ENCODE measurements at regions not wholly inside any gene's neighbourhood (a gene's known extent, or its start where the extent isn't known, plus 50 kb on each side); places are given as distances from the start of the nearest gene placed in this dataset.
A peak's percentile ranks its signal among the peaks of the same experiment; 100 is the strongest.
"Not testable (repeated sequence)": the region's sequence is repeated elsewhere in the genome, so short reads cannot be mapped to it uniquely, and the experiment has no call there.

DNA sequence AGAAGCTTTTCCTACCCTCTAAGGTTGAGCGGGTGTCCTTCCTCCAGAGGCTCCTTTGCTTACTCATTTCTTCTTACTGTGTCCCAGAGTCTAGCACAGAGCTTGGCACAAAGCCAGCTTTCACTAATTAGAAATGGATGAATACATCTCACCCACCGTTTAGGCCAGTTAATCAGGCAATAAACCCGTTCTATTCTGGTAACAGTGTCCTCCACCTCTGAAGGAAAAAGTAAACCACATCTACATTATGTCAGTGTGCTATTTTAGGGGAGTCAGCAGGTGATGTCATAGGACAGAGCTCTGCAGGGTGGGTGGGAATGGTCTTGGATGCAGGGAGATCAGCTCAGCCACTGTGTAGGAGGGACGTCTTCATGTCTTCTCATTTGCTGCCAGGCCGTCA, 109.2 kb downstream of the OSTF1 start:
- DNase-seq (ENCODE audit: extremely low read depth, insufficient read length), result no peak
- Histone ChIP-seq H3K36me3 (ENCODE audit: control insufficient read depth, insufficient read depth, low read length) (no peaks in the 10 kb centered on the region), H3K27me3 (replicated peaks; ENCODE audit: control insufficient read depth, insufficient read depth, low read length) (no peaks in the 10 kb centered on the region), H3K4me3 (replicated peaks; ENCODE audit: low read depth, low read length) (no peak overlapping the region)
- TF ChIP-seq, protein P1, sequence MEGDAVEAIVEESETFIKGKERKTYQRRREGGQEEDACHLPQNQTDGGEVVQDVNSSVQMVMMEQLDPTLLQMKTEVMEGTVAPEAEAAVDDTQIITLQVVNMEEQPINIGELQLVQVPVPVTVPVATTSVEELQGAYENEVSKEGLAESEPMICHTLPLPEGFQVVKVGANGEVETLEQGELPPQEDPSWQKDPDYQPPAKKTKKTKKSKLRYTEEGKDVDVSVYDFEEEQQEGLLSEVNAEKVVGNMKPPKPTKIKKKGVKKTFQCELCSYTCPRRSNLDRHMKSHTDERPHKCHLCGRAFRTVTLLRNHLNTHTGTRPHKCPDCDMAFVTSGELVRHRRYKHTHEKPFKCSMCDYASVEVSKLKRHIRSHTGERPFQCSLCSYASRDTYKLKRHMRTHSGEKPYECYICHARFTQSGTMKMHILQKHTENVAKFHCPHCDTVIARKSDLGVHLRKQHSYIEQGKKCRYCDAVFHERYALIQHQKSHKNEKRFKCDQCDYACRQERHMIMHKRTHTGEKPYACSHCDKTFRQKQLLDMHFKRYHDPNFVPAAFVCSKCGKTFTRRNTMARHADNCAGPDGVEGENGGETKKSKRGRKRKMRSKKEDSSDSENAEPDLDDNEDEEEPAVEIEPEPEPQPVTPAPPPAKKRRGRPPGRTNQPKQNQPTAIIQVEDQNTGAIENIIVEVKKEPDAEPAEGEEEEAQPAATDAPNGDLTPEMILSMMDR (IDR thresholded peaks at IDR 0.05; ENCODE audit: insufficient read depth, low read length, poor library complexity, severe bottlenecking), result no peak

DNA sequence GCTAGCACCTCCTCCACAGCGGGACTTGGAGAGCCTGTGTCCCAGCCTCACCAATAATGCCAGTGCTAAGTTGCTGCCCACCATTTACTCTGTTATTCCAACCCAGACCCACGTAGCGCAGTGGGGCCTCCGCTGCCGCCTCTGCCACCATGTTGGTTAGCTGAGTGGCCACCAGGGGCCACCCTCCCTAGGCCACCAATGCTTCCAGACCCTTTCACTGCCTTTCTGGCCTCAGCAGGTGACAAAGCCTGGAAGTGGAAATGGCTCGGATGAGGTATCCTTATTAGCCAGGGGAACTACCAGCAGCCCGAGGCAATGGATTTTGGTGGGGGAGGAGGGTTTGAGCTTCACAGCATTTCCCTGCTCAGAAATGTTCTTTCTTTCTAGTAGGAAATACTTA, 110.1 kb downstream of the OSTF1 start:
- Histone ChIP-seq H3K36me3 (ENCODE audit: control insufficient read depth, insufficient read depth, low read length) (no peaks in the 10 kb centered on the region), H3K4me3 (replicated peaks; ENCODE audit: low read depth, low read length) (no peak overlapping the region), H3K27me3 (replicated peaks; ENCODE audit: control insufficient read depth, insufficient read depth, low read length) (no peaks in the 10 kb centered on the region)
- TF ChIP-seq, protein P1 (IDR thresholded peaks at IDR 0.05; ENCODE audit: insufficient read depth, low read length, poor library complexity, severe bottlenecking), result no peak
- DNase-seq (ENCODE audit: extremely low read depth, insufficient read length), result no peak

DNA sequence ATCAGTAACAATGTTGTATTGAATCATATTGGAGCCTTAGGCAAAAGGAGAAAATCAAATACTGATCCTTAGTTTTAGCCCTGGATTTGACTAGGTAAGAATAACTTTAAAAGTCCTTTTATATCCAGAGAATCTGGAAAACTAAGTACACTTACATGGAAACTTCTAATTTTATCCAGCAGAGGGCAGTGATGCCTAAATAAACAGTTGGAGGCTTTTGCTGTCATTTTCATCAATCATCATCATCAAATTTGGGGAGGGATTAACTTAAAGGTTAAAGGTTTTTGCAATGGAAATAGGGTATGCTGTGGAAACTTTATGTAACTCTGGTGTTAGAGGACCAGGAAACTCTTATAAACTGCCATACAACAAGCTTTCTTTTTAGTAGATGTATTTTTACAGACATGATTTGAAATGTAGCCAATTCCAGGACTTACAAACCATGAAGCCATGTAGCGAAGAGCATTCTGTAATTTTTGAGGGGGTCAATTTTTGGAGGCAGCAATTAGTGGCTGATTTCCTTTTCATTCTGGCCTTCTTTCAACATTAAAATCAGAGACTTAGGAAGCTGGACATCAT, 112.7 kb downstream of the OSTF1 start:
- TF ChIP-seq, protein P1 (IDR thresholded peaks at IDR 0.05; ENCODE audit: insufficient read depth, low read length, poor library complexity, severe bottlenecking), result peak; percentile 55
- DNase-seq (ENCODE audit: extremely low read depth, insufficient read length), result no peak
- Histone ChIP-seq H3K27me3 (replicated peaks; ENCODE audit: control insufficient read depth, insufficient read depth, low read length) (no peaks in the 10 kb centered on the region), H3K4me3 (replicated peaks; ENCODE audit: low read depth, low read length) (no peak overlapping the region), H3K36me3 (ENCODE audit: control insufficient read depth, insufficient read depth, low read length) (no peaks in the 10 kb centered on the region)

DNA sequence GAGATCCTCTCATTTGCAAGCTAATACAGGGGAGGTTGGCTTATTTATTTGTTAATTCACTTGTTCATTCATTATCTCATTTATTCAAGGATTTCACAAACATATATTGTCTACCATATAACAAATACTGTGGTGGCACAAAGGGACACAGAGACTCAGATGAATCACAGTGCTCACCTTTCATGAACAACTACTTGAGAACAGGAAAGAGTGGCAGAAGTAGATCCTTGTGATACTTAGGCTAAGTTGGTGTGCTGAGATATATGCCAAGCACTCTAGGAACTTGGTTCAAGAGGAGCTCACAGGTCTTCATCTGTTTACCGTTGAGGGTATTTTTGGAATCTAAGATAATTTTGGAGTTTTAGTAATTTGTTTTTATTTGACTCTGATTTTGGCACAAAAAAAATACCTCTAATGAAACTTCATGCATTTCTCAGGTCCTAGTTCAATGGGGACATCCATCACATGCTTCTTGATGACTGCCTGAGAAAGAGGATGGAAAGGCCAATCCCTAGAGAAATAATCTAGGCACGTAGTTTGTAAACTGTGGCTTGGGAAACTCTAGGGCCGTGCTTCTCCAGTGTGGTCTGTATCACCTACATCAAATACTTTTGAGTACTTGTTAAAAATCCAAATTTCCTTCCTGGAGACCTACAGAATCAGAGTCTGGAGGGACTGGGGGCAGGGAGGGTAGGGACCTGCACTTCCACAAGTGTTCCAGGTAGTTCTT, 113.3 kb downstream of the OSTF1 start:
- no peak for DNase-seq (ENCODE audit: extremely low read depth, insufficient read length)
- Histone ChIP-seq H3K27me3 (replicated peaks; ENCODE audit: control insufficient read depth, insufficient read depth, low read length) (no peaks in the 10 kb centered on the region), H3K36me3 (ENCODE audit: control insufficient read depth, insufficient read depth, low read length) (no peaks in the 10 kb centered on the region), H3K4me3 (replicated peaks; ENCODE audit: low read depth, low read length) (no peak overlapping the region)
- TF ChIP-seq, protein P1 (IDR thresholded peaks at IDR 0.05; ENCODE audit: insufficient read depth, low read length, poor library complexity, severe bottlenecking), result no peak

DNA sequence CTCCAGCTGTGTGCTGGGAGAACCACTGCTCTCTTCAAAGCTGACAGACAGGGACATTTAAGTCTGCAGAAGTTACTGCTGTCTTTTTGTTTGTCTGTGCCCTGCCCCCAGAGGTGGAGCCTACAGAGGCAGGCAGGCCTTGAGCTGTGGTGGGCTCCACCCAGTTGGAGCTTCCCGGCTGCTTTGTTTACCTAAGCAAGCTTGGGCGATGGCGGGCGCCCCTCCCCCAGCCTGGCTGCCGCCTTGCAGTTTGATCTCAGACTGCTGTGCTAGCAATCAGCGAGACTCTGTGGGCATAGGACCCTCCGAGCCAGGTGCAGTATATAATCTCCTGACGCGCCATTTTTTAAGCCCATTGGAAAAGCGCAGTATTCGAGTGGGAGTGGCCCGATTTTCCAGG, 119.7 kb downstream of the OSTF1 start:
- H3K36me3 ChIP-seq (ENCODE audit: control insufficient read depth, insufficient read depth, low read length); H3K27me3 ChIP-seq (replicated peaks; ENCODE audit: control insufficient read depth, insufficient read depth, low read length); H3K4me3 ChIP-seq (replicated peaks; ENCODE audit: low read depth, low read length); DNase-seq (ENCODE audit: extremely low read depth, insufficient read length): not testable (repeated sequence)

DNA sequence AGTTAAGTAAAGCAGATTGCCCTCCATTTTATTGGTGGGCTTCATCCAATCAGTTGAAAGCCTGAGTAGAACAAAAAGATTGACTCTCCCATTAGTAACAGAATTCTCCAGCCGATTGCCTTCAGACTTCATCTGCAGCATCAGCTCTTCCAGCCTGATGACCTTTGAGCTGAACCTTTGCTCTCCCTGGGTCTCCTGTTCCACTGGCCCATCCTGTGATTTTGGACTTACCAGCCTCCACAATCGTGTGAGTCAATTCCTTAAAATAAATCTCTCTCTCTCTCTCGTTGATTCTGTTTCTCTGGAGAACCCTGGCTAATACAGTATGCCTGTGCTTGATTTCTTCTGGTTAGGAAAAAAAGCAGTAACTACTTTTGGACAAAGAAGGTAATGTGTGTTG, 121.9 kb downstream of the OSTF1 start:
- Histone ChIP-seq H3K4me3 (replicated peaks; ENCODE audit: low read depth, low read length) (no peak overlapping the region), H3K36me3 (ENCODE audit: control insufficient read depth, insufficient read depth, low read length) (no peaks in the 10 kb centered on the region), H3K27me3 (replicated peaks; ENCODE audit: control insufficient read depth, insufficient read depth, low read length) (no peaks in the 10 kb centered on the region)
- DNase-seq (ENCODE audit: extremely low read depth, insufficient read length), result no peak
- TF ChIP-seq, protein P1 (IDR thresholded peaks at IDR 0.05; ENCODE audit: insufficient read depth, low read length, poor library complexity, severe bottlenecking), result no peak

Measured in GM06990 (cell line).